SK-N-SH (cell line): ENCODE measurements at regions not wholly inside any gene's neighbourhood (a gene's known extent, or its start where the extent isn't known, plus 50 kb on each side); places are given as distances from the start of the nearest gene placed in this dataset.

ENCODE experiments used
- CTCF ChIA-PET: fragments of 300-600, 350-600 bp; formaldehyde crosslinking; extraction: SDS; loops from one replicate; lab custom pipeline; 2021; lab: Yijun Ruan, JAX
- POLR2A ChIA-PET: fragments of 350-600 bp; sonication (Branson Sonifier 250); formaldehyde crosslinking; extraction: SDS; loops from one replicate; lab custom pipeline; 2020; ENCODE audit warnings: antibody characterized with exemption, inconsistent platforms; lab: Yijun Ruan, JAX
- DNase-seq: peaks from one replicate; pipeline ENCODE4 v3.0.0; 2012
- H2AFZ ChIP-seq: fragments of 200-600 bp; sonication (generic); 2 replicates; pipeline ENCODE4 v1.8.1; 2016; ENCODE audit warnings: antibody characterized with exemption, mild to moderate bottlenecking, low read depth
- H3F3A ChIP-seq: fragments of 200-600 bp; sonication (generic); replicated peaks from 2 replicates; pipeline ENCODE3; 2016; ENCODE audit warnings: antibody characterized with exemption, mild to moderate bottlenecking; ENCODE audit not compliant: insufficient read depth
- H3K27ac ChIP-seq, 2 experiments: fragments of 200-500 bp in 1 of 2; fragments of 200-600 bp in 1 of 2; sonication (Bioruptor generic) in 1 of 2; sonication (generic), shearing (Covaris generic) in 1 of 2; 2 replicates each; pipeline versions ENCODE4 v1.5.1 to v1.6.1; 2014 to 2016; ENCODE audit warnings: low read depth in 2 of 2, inconsistent platforms in 1 of 2, low read length in 1 of 2, mild to moderate bottlenecking in 1 of 2, mixed read lengths in 1 of 2
- H3K27me3 ChIP-seq: fragments of 200-600 bp; sonication (generic), shearing (Covaris generic); 2 replicates; pipeline ENCODE4 v1.6.1; 2016; ENCODE audit warnings: mixed run types; ENCODE audit not compliant: insufficient read depth
- H3K36me3 ChIP-seq, 2 experiments: fragments of 200-500 bp in 1 of 2; fragments of 200-600 bp in 1 of 2; sonication (Bioruptor generic) in 1 of 2; sonication (generic) in 1 of 2; replicated peaks in 1 of 2; 2 replicates each; pipeline versions ENCODE3 to v1.5.1; 2014 to 2016; ENCODE audit warnings: low read length in 1 of 2, mild to moderate bottlenecking in 1 of 2; ENCODE audit not compliant: insufficient read depth in 2 of 2, control insufficient read depth in 1 of 2
- H3K4me1 ChIP-seq, 2 experiments: fragments of 200-500 bp in 1 of 2; fragments of 200-600 bp in 1 of 2; sonication (Bioruptor generic) in 1 of 2; sonication (generic), shearing (Covaris generic) in 1 of 2; 2 replicates each; pipeline versions ENCODE4 v1.5.1 to v1.6.1; 2014 to 2016; ENCODE audit warnings: low read depth in 1 of 2, low read length in 1 of 2, mixed run types in 1 of 2; ENCODE audit not compliant: insufficient read depth in 2 of 2, control insufficient read depth in 1 of 2
- H3K4me2 ChIP-seq: fragments of 200-600 bp; sonication (generic), shearing (Covaris generic); 2 replicates; pipeline ENCODE4 v1.6.1; 2017; ENCODE audit warnings: mixed run types
- H3K4me3 ChIP-seq, 2 experiments: fragments of 200-500 bp in 1 of 2; fragments of 200-600 bp in 1 of 2; sonication (Bioruptor generic) in 1 of 2; sonication (generic), shearing (Covaris generic) in 1 of 2; 2 replicates each; pipeline versions ENCODE4 v1.5.1 to v1.8.1; 2014 to 2016; ENCODE audit warnings: low read depth in 2 of 2, inconsistent platforms in 1 of 2, low read length in 1 of 2, mild to moderate bottlenecking in 1 of 2, mixed read lengths in 1 of 2, moderate library complexity in 1 of 2
- H3K79me2 ChIP-seq: fragments of 200-600 bp; sonication (generic); 2 replicates; pipeline ENCODE4 v1.8.1; 2017; ENCODE audit warnings: mild to moderate bottlenecking; ENCODE audit not compliant: insufficient read depth
- H3K9ac ChIP-seq: fragments of 200-600 bp; sonication (generic); 2 replicates; pipeline ENCODE4 v1.6.1; 2017; ENCODE audit warnings: mixed run types
- H3K9me2 ChIP-seq: fragments of 200-600 bp; sonication (generic); 2 replicates; pipeline ENCODE4 v1.6.1; 2017; ENCODE audit warnings: mixed run types
- H3K9me3 ChIP-seq: fragments of 200-600 bp; sonication (generic); 2 replicates; pipeline ENCODE4 v1.6.1; 2017; ENCODE audit warnings: mixed run types, mild to moderate bottlenecking, moderate library complexity
- H4K20me1 ChIP-seq: fragments of 200-600 bp; sonication (generic); 2 replicates; pipeline ENCODE4 v1.6.1; 2017; ENCODE audit warnings: mild to moderate bottlenecking, mixed run types; ENCODE audit not compliant: insufficient read depth
- CHD2 ChIP-seq: fragments of 150-350 bp; IDR thresholded peaks from 2 replicates; pipeline ENCODE4 v1.6.1; 2018; ENCODE audit warnings: low read length; ENCODE audit not compliant: partially characterized antibody
- EP300 ChIP-seq, 2 experiments: IDR thresholded peaks; 2 replicates each; pipeline versions ENCODE4 v1.4.0 to v1.6.1; 2012; ENCODE audit warnings: borderline replicate concordance in 1 of 2, low read depth in 1 of 2, low read length in 1 of 2
- FOXJ3 ChIP-seq: sonication (generic); formaldehyde crosslinking; IDR thresholded peaks from 2 replicates; pipeline ENCODE4 v1.5.1; 2020; ENCODE audit warnings: mild to moderate bottlenecking, missing genetic modification reagents
- FOXM1 ChIP-seq: IDR thresholded peaks from 2 replicates; pipeline ENCODE4 v1.4.0; 2012; ENCODE audit warnings: low read depth, mild to moderate bottlenecking
- JUND ChIP-seq: IDR thresholded peaks from 2 replicates; pipeline ENCODE4 v1.4.0; 2012
- MAX ChIP-seq: IDR thresholded peaks from 2 replicates; pipeline ENCODE4 v1.4.0; 2012; ENCODE audit warnings: low read depth
- RAD21 ChIP-seq: IDR thresholded peaks from 2 replicates; pipeline ENCODE4 v1.6.1; 2012; ENCODE audit warnings: mild to moderate bottlenecking, low read length
- RXRA ChIP-seq: IDR thresholded peaks from 2 replicates; pipeline ENCODE4 v1.4.0; 2012; ENCODE audit warnings: low read depth, mild to moderate bottlenecking, borderline replicate concordance
- SIN3A ChIP-seq: IDR thresholded peaks from 2 replicates; pipeline ENCODE4 v1.6.1; 2012; ENCODE audit warnings: low read depth, mild to moderate bottlenecking, low read length, moderate library complexity, borderline replicate concordance
- SMC3 ChIP-seq: IDR thresholded peaks from 2 replicates; pipeline ENCODE4 v1.6.1; 2012; ENCODE audit warnings: low read depth, low read length, improper control_type of control experiment
- TCF12 ChIP-seq: IDR thresholded peaks from 2 replicates; pipeline ENCODE4 v1.4.0; 2012
- TEAD4 ChIP-seq: IDR thresholded peaks from 2 replicates; pipeline ENCODE4 v1.4.0; 2012; ENCODE audit warnings: mild to moderate bottlenecking, borderline replicate concordance; ENCODE audit not compliant: insufficient read depth
- WGBS: methylation state at CpG from one replicate; pipeline ENCODE4 v1.1.6; 2017; ENCODE audit warnings: low lambda C conversion rate; 5-methylcytosine and 5-hydroxymethylcytosine counted together
- TF ChIP-seq, protein P1 (sequence below): fragments of 200-600 bp; sonication (generic); IDR thresholded peaks from 2 replicates; pipeline ENCODE4 v1.6.1; 2017; ENCODE audit warnings: antibody characterized with exemption, mild to moderate bottlenecking, moderate library complexity
- TF ChIP-seq, protein P2 (sequence below): IDR thresholded peaks from 2 replicates; pipeline ENCODE4; 2012

DNA sequence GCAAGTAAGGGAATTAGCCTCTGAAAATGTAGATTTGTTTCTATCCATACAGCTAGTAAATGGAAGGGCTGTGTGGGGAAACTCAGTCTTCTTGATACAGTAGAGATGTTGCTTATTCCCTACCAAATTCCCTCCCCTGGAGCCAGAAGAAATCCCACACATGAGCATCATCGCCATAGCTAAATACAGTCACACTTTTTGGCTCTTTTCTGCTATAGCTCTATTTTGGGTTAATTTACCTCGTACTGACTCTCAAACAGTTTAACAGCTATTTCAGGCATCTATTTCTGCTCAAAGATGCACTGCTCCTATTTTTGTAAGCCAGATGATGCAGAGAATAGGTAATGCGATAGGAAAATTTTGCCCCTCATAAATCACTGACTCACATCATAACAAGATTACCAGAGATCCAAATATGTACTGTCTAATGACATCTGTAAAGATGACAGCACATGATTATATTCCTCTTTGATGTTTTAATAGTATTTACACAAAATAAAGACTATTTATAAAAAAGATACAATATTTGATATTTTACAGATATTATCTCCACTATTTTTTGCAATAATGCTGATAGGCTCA, 58.6 kb downstream of the XCL1 start:
- WGBS = 61% methylated on average over 3 of the region's 3 CpGs
- Histone ChIP-seq H3K4me3 (no peak overlapping the region), H2AFZ (no peak overlapping the region), H3K9ac (no peak overlapping the region), H3K4me2 (no peak overlapping the region), H3F3A (no peaks in the 10 kb centered on the region), H3K79me2 (no peaks in the 10 kb centered on the region), H3K9me3 (no peaks in the 10 kb centered on the region), H3K27ac (0 out of 4 replicates have a peak overlapping the region, but pooled peaks of 1 of the 2 experiments have one; percentile 22), H3K36me3 (no peaks in the 10 kb centered on the region), H3K4me1 (peaks cover 0 to 8% of the 10 kb centered on the region in 2 experiments; a peak in 2 of 4 replicates), H4K20me1 (no peaks in the 10 kb centered on the region), H3K9me2 (no peaks in the 10 kb centered on the region), H3K27me3 (no peaks in the 10 kb centered on the region)
- ChIA-PET POLR2A (no interaction called here), CTCF (interaction anchor here (4.3 kb wide), 1 partner anchor 713 kb away, joined by 18 read pairs; no protein-coding TSS in a partner anchor)
- no peak for TF ChIP-seq RAD21
- no peak for DNase-seq

- Histone ChIP-seq H3K27me3 (no peaks in the 10 kb centered on the region), H3K9ac (no peak overlapping the region), H3K27ac (peak overlapping the region; percentile 14 to 36; a peak in 2 of 4 replicates), H2AFZ (no peak overlapping the region), H3F3A (no peaks in the 10 kb centered on the region), H3K4me2 (no peak overlapping the region), H3K4me3 (no peak overlapping the region), H3K79me2 (no peaks in the 10 kb centered on the region), H3K9me2 (no peaks in the 10 kb centered on the region), H4K20me1 (no peaks in the 10 kb centered on the region), H3K4me1 (peaks cover 0 to 8% of the 10 kb centered on the region in 2 experiments; a peak in 2 of 4 replicates), H3K9me3 (no peaks in the 10 kb centered on the region), H3K36me3 (no peaks in the 10 kb centered on the region)
- POLR2A ChIA-PET = no interaction called here
- peak; percentile 23 for TF ChIP-seq SMC3
- no peak for TF ChIP-seq FOXM1
- no peak for TF ChIP-seq TCF12
- TF ChIP-seq JUND = no peak
- TF ChIP-seq MAX = no peak
- TF ChIP-seq RXRA = no peak
- no peak for TF ChIP-seq CHD2
- TF ChIP-seq EP300 (IDR thresholded peaks at IDR 0.05; ENCODE audit: borderline replicate concordance in 1 of 2, low read depth in 1 of 2, low read length in 1 of 2) = no peak
- TF ChIP-seq, protein P1, sequence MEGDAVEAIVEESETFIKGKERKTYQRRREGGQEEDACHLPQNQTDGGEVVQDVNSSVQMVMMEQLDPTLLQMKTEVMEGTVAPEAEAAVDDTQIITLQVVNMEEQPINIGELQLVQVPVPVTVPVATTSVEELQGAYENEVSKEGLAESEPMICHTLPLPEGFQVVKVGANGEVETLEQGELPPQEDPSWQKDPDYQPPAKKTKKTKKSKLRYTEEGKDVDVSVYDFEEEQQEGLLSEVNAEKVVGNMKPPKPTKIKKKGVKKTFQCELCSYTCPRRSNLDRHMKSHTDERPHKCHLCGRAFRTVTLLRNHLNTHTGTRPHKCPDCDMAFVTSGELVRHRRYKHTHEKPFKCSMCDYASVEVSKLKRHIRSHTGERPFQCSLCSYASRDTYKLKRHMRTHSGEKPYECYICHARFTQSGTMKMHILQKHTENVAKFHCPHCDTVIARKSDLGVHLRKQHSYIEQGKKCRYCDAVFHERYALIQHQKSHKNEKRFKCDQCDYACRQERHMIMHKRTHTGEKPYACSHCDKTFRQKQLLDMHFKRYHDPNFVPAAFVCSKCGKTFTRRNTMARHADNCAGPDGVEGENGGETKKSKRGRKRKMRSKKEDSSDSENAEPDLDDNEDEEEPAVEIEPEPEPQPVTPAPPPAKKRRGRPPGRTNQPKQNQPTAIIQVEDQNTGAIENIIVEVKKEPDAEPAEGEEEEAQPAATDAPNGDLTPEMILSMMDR = peak; percentile 30; the same call in 1 of the 2 replicates
- TF ChIP-seq, protein P2, sequence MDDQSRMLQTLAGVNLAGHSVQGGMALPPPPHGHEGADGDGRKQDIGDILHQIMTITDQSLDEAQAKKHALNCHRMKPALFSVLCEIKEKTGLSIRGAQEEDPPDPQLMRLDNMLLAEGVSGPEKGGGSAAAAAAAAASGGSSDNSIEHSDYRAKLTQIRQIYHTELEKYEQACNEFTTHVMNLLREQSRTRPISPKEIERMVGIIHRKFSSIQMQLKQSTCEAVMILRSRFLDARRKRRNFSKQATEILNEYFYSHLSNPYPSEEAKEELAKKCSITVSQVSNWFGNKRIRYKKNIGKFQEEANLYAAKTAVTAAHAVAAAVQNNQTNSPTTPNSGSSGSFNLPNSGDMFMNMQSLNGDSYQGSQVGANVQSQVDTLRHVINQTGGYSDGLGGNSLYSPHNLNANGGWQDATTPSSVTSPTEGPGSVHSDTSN = no peak
- no peak for TF ChIP-seq TEAD4
- TF ChIP-seq RAD21 = peak; percentile 58
- no peak for TF ChIP-seq SIN3A
- TF ChIP-seq FOXJ3 (CRISPR knock-in tag) = no peak
- WGBS = 61% methylated on average over 1 of the region's 1 CpG
- CTCF ChIA-PET = interaction anchor here (0.6 to 4.3 kb wide), 7 partner anchors 10 to 712 kb away, joined by 3 to 18 read pairs (median 4); no protein-coding TSS in a partner anchor
- DNase-seq = no peak
These were observed 59.8 kb downstream of the XCL1 start for GRCh38 chr1:168636200-168636599.
